GM21717 (cell line): ENCODE measurements at regions not wholly inside any gene's neighbourhood (a gene's known extent, or its start where the extent isn't known, plus 50 kb on each side); places are given as distances from the start of the nearest gene placed in this dataset.
"Not testable (repeated sequence)": the region's sequence is repeated elsewhere in the genome, so short reads cannot be mapped to it uniquely, and the experiment has no call there.

Experiments used
- ATAC-seq: cut with Tn5 transposase; IDR thresholded peaks from one replicate; pipeline ENCODE4 v1.9.1; 2021; ENCODE audit warnings: mild to moderate bottlenecking, moderate library complexity; ENCODE audit not compliant: unreplicated experiment

- ATAC-seq: no peak
These were observed 333.7 kb upstream of the KLF3 start for GRCh38 chr4:38330321-38330720.

GRCh38 chr4:38330936-38331335 lies 333.1 kb upstream of the KLF3 start:
- no peak for ATAC-seq

- ATAC-seq: no peak
These were observed 331.3 kb upstream of the KLF3 start for GRCh38 chr4:38332699-38333098.

- ATAC-seq: no peak
These were observed 330.8 kb upstream of the KLF3 start for GRCh38 chr4:38333219-38333618.

GRCh38 chr4:38334791-38335190 lies 329.2 kb upstream of the KLF3 start:
- no peak for ATAC-seq

GRCh38 chr4:38338939-38339338 lies 325.1 kb upstream of the KLF3 start:
- not testable (repeated sequence) for ATAC-seq

- ATAC-seq: no peak
These were observed 320.4 kb upstream of the KLF3 start for GRCh38 chr4:38343608-38344007.

- ATAC-seq: no peak
These were observed 319.1 kb upstream of the KLF3 start for GRCh38 chr4:38344929-38345328.

- ATAC-seq: no peak
These were observed 316.7 kb upstream of the KLF3 start for GRCh38 chr4:38347251-38347650.

GRCh38 chr4:38354421-38354820 lies 309.6 kb upstream of the KLF3 start:
- no peak for ATAC-seq

- ATAC-seq: no peak
These were observed 309.1 kb upstream of the KLF3 start for GRCh38 chr4:38354872-38355271.

GRCh38 chr4:38356686-38357085 lies 307.3 kb upstream of the KLF3 start:
- ATAC-seq: no peak

GRCh38 chr4:38357546-38357945 lies 306.5 kb upstream of the KLF3 start:
- no peak for ATAC-seq

GRCh38 chr4:38359113-38359512 lies 304.9 kb upstream of the KLF3 start:
- ATAC-seq: no peak

GRCh38 chr4:38360201-38360600 lies 303.8 kb upstream of the KLF3 start:
- ATAC-seq: no peak

- ATAC-seq: no peak
These were observed 299.5 kb upstream of the KLF3 start for GRCh38 chr4:38364383-38364963.

- no peak for ATAC-seq
These were observed 298.7 kb upstream of the KLF3 start for GRCh38 chr4:38365261-38365660.

- no peak for ATAC-seq
These were observed 298.2 kb upstream of the KLF3 start for GRCh38 chr4:38365748-38366310.

- ATAC-seq: no peak
These were observed 297.5 kb upstream of the KLF3 start for GRCh38 chr4:38366456-38366855.

- no peak for ATAC-seq
These were observed 297.0 kb upstream of the KLF3 start for GRCh38 chr4:38366997-38367396.

GRCh38 chr4:38367642-38368174 lies 296.3 kb upstream of the KLF3 start:
- ATAC-seq: no peak

GRCh38 chr4:38368613-38369012 lies 295.4 kb upstream of the KLF3 start:
- ATAC-seq: no peak

- no peak for ATAC-seq
These were observed 292.6 kb upstream of the KLF3 start for GRCh38 chr4:38371391-38371851.
